Umbilical cord (tissue), 1 donor: ENCODE measurements at regions not wholly inside any gene's neighbourhood (a gene's known extent, or its start where the extent isn't known, plus 50 kb on each side); places are given as distances from the start of the nearest gene placed in this dataset.

Experiments
- DNase-seq: peaks from one replicate; pipeline ENCODE4 v3.0.0-alpha.2; 2015; ENCODE audit warnings: low spot score

DNA sequence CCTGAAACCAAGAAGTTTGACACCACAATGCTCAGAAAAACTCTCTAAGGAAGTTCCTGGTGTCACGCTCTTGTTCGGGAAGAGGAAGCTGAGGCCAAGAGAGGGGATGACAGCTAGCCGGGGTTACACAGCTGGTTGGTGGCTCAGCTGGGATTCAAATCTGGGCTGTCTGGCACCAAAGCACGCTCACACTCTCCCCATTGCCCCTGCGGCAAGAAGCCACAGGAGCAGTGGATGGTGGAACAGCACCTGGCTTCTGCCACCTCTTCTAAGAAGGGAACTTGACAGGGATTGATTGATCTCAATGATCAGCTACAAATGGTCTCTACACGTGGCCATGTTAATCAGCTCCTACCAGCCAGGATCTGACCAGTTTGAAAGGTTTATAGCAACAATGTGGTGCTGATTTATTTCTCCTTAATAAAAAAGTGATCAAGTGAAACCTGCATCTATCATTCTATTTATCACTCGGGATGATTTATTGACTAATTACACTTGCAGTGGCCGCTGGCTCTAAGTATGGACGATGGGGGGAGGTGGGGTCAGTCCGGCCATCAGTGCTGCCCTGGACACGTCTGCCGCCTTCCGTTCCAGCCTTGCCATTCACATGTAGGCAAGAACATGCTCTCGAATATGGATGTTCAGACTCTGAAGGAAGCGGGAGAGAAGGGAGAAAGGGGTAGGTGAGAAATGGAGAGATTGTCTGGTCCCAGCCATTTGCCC is 71.9 kb upstream of the TOP1 start:
- no peak for DNase-seq

DNA sequence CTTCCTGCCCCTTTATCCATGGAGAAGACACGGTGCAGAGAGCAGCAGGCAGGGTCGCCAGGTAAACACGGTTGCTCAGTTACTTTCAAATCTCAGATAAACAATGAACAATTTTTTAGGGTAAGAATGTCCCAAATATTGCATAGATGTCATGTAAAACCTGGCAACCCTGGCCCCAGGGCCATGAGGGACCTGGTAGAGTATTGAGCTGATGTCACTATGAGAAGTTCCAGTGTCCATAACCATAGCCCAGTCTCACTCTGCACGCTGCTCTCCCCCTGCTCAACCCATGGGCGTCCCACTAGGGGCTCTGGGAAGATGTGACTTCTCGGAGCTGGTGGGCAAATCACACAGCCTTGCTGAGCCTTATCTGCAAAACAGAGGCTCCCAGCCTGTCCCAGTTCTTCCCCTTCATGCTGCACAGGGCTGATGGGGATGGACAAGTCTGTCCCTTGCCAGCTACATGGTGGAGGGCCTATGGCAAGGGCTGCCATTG is 71.3 kb upstream of the TOP1 start:
- no peak for DNase-seq

DNA sequence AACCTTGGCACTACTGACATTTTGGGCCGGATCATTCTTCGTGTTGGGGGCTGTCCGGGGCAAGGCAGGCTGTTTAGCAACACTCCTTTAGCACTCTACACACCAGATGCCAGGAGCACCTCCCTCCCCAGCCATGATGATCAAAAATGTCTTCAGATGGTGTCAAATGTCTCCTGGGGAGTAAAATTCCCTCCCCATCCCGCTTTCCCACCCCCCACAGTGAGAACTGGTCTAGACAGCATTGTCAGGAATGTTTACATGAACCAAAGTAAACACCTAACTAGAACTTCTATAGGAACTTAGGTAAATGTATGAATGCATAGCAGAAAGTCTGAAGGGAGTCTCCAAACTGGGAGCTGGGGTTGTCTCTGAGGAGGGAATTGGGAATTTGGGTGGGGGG is 70.0 kb upstream of the TOP1 start:
- DNase-seq = no peak

DNA sequence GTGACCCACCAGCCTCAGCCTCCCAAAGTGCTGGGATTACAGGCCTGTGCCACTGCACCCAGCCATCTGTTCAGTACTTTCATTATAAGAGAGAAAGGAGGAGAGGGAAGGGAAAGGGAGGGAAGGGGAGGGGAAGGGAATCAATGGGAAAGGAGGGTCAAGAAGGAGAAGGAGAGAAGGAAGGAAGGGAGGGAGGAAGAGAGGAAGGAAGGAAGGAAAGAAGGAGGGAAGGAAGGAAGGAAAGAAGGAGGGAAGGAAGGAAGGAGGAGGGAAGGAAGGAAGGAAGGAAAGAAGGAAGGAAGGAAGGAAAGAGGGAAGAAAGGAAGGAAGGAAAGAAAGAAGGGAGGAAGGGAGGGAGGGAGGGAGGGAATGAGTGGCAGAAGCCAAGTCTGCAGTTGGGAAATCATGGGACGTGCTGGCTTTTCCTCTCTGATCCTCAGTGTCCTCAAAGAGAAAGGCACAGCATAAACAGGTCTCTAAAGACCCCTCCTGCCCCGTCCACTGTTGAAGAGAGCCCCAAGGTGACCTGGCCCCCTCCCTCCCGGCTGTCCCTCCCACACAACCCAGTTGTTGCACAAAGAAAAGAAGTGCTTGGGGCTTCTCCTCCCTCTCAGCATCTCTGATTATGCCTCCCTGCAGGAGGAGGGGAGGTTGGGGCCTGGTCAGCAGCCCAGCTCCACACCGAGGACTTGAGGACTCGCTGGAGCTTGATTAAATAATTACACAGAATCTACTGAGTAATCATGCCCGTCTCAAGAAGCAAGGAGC is 69.1 kb upstream of the TOP1 start:
- DNase-seq = no peak

DNA sequence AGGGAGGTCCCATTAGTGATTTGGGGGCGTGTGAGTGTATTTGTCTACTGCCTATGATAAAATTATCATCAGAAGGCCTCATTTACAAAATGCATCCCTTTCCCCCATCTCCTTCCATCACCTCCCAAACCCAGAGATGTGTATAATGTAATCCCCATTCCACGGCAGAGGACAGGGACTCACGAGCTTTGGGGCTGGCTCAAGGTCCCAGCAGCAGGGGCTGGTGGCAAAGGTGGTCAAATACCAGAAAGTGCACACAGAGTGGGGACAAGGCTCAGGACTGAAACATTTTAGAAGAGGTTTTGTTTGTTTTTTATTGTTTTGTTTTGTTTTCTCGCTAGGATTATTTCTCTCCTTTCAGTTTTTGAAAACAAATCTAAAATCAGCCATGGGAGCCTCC is 68.5 kb upstream of the TOP1 start:
- DNase-seq = no peak

DNA sequence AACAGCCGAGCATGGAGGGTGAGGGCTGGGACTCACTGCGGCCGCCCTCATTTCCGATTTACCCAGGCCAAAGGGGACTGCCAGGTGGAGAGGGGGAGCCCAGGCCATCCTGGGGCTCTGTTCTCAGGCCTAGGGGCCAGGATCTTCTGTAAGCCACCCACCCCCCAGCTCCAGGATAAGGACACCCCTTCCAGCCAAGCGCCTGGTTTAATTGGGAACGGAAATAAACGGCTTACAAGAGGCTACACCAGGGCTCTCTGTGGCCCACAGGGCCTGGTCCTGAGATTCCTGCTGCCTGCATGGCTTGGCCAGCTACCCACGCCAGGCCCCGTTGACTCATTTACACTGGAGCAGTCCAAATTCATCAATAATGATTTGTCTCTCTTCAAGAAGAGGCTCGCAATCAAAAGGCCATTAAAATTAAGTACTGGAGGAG is 68.1 kb upstream of the TOP1 start:
- no peak for DNase-seq

DNA sequence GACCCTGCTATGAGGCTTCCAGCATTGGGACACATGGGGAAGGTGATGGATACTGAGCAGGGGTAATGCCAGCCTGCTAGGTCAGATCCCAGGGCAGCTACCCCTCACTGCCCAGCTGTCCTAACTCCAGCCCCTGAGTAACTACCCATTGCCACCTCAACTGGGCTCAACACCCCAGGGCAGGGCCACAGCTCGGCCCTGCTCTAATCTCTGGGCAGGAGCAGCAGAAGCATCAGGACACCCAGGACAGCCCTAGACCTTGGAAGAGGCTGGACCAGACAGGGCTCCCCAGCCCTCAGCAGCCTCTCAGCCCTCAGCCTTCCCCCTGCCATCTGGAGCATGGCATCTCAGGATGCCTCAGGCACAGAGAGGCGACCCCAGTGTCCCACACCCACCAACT is 67.4 kb upstream of the TOP1 start:
- no peak for DNase-seq

DNA sequence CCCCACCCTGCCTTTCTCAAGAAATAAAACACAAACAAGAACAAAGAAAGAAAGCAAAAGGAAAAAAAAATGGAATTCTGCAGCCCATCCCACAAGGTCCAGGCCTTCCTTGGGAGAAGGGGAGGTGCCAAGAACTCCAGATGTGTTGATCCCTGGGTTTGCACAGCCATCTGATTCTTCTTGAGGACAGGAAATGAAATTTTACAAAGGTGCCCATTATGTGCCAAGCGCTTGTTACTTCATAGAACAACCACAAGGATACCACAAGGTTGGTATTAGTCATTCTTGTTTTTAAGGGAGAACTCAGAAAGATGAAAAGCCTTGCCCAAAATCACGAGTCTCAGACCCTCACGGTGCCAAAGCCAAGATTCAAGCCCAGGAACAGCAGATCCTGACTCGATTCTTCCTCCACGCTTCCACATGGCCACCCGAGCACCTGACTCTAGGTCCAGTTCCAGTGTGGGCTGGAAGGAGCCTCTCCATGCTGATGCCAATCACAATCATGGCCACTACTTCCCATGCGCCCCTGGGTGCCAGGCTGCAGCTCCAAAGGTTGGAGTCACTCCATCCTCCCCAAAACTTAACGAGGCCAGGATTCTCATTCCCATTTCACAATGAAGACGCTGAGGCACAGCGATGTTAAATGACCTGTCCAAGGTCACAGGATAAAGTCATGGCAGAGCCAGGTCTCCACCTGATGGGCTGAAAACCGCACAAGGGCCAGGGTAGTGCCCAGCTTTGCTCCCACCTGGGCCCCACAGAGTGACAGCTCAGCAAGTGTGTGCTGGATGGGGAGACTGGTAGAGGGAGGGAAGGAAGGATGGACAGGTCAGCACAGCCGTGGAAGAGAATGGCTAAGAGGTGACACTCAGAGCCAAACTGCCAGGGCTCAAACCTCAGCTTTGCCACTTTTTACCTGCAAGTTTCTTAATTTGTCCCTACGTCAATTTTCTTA is 66.7 kb upstream of the TOP1 start:
- no peak for DNase-seq

DNA sequence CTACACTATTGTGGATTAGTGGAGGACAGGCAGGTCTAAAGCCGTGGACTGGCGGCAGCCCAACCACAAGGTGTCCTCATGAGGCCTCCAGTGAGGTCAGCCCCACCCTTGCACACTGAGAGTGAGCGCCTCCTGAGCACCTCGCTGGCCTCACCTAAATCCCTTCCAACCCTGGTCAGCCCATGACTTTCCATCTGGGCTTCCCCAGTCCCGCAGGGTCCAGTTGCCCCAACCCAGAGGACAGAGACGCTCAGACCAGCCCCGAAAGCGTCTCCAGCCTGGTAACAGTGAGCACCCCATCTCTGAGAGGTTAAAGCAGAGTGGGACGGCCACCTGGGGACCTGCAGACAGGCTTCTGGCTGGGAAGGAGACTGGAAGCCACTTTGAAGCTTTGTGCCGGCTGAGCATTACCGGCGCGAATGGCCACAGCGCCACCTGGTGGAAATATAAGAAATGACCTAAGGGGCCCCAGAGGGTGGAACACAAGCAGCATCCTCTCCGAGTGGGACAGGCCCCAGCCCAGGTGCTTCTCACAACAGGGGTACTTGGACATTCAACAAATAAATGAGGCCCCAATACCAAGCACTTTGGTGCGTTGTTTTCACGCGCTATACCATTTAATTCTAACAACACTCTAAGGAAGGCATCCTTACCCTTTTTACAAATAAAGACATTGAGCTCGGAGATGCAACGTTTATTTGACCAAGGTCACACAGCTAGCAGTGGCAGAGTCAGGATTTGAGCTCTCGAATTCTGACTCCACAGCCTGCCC is 65.7 kb upstream of the TOP1 start:
- DNase-seq = peak; percentile 64

DNA sequence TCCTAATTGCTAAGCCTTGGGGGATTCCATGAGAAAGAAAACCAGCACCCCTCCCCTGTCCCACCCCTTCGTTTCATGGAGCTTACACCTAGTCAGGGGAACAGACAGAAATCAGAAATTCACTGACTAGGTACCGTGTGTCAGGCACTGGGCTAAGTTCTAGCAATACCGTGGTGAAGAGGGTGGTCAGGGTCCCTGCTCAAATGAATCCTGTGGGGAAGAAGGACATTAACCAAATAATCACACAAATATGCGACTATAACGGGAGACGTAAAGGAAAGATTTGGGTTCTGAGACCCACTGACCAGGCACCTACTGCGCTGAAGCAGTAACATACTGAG is 65.1 kb upstream of the TOP1 start:
- no peak for DNase-seq

DNA sequence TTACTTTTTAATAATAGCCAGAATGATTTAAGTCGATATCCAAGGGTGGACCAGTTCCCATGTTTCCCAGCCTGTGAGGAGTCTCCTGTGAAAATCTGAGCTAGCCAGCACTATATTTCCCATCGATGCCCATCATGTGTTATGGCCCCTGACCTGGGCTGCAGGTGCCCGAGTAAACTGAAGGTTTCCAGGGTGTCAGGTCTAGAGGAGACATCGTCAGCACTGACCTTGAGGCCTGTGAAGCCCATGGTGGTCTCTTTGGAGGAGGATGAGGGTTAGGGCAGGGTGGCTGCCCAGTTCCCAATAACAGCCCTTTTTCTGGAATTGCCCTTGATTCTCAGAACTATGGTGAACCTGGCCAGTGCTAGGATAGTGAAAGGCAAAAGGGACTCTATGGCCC is 63.0 kb upstream of the TOP1 start:
- no peak for DNase-seq

DNA sequence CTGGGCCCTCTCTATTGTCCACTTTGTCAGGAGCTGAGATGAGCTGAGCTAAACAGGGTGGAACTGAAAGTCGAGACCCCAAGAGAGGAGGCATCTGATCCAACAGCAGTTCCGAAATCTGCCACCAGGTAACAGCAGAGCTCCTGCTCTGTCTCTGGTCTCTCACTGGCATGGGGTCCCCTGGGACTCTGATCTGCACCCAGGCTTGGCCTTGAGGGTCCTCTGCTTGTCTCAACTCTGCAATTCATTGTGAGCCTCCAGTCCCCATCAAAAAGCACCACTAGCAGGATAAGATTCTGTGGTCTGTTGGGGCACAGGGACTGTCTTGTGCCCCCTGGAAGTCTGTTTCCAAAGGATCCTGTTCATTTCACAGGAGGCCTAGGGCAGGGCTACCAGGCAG is 62.5 kb upstream of the TOP1 start:
- DNase-seq = no peak

DNA sequence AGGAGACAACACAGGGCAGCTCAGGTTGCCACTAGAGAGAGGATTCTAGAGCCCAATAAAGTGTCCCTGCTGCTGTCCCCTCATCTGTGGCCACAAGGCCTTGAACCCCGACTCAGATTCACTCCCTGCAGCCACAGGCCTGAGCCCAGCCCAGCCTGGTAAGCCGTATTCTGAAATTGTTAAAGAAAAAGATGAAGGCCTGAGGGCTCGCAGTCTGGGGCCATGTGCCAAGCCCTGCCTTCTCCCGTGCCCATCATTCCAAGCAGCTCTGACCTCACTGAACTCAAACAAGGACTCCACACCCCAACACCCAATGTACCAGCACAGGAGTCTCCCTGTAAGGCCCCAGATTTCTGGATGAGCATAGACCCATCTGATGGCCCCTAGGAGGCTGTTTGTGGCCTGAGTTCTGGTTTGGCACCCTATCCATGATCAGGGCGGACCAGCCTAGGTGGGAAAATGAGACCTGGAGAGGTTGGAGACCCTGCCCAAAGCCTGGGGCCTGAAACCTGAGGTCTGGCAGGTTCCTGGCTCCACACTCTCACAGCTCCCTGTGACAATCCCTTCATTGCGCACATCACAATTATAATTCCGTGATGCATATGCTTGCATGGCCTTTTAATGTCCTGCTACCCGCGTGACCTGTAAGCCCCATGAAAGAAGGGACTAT is 62.0 kb upstream of the TOP1 start:
- DNase-seq = no peak

DNA sequence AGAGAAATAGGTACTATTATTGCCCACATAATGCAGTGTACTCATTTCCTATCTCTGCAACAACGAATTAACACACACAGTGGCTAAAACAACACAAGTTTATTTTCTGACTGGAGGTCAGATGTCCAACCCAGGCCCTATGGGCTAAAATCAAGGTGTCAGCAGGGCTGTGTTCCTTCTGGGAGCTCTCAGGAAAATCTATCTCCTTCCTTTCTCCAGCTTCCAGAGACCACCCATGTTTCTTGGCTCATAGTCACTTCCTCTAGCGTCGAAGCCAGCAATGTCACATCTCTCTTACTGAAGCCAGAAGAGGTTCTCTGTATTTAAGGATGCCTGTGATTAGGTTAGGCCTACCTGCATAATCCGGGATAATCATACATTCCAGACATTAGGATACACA is 60.9 kb upstream of the TOP1 start:
- DNase-seq = no peak

DNA sequence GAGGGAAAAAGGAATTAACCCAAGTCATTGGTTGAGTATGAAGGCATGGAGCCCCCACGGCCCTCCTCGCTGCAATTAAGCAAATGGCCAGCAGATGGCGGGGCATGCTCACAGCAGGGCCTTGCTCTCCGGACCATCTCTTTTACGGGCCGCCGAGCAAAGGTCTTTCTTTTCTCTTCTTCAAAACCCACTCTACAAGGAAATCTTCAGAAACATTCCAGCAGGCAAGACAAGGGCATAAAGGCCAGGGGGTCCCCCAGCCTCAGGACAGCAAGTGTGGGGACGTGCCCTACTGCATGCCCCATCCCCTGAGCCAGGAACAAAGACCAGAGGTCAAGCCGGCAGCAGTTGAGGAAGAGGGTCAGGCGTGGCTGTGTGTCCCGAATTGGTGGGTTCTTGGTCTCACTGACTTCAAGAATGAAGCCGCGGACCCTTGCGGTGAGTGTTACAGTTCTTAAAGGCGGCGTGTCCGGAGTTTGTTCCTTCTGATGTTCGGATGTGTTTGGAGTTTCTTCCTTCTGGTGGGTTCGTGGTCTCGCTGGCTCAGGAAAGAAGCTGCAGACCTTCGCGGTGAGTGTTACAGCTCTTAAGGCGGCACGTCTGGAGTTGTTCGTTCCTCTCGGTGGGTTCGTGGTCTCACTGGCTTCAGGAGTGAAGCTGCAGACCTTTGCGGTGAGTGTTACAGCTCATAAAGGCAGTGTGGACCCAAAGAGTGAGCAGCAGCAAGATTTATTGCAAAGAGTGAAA is 59.6 kb upstream of the TOP1 start:
- DNase-seq = peak; percentile 82

DNA sequence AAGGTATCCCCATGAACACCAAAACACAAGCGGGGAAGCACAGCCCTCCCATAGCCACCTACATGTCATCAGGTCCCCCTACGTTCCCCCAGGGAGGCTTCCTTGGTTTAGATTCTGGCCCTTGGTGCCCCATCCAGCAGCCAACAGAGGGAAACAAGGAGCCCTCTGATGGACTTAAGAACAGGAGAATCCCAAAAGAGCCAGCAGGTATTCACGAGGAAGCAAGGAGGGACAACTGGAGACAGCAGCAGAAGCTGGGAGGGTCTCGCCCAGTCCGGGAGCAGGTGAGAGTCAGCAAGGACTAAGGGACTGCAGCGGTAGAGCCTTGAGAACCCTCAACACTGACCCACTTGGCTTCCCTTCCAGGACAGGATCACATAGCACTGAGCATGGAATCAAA is 58.4 kb upstream of the TOP1 start:
- no peak for DNase-seq

DNA sequence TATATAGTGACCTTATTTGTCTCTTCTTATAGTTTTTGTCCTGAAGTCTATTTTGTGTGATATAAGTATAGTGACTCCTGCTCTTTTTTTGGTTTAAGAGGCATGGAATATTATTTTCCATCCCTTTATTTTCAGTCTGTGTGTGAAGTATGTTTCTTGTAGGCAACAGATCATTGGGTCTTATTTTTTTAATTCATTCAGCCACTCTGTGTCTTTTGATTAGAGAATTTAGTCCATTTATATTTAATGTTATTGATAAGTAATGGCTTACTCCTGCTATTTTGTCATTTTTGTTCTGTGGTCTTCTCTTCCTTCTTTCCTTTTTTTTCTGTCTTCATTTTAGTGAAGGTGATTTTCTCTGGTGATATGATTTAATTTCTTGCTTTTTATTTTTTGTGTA is 51.4 kb upstream of the TOP1 start:
- DNase-seq = no peak

DNA sequence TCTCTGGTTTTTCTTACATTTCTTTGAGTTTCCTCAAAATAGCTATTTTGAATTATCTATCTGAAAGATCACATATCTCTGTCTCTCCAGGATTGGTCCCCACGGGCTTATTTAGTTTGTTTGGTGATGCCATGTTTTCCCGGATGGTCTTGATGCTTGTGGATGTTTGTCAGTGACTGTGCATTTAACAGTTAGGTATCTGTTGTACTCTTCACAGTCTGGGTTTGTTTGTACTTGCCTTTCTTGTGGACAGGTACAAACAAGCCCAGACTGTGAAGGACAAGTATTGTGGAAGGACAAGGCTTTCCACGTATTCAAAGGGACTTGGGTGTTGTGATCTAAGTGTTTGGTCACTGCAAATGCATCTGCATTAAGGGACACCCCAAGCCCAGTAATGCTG is 49.9 kb upstream of the TOP1 start:
- no peak for DNase-seq
